Lower leg skin (tissue), 4 donors: ENCODE measurements at regions not wholly inside any gene's neighbourhood (a gene's known extent, or its start where the extent isn't known, plus 50 kb on each side); places are given as distances from the start of the nearest gene placed in this dataset.

Experiments
- DNase-seq, 2 donors: peaks; one replicate each; pipeline ENCODE4 v3.0.0-alpha.2; 2019; ENCODE audit warnings: low spot score in 2 of 2
- H3K4me3 ChIP-seq: fragments of 200-600 bp; sonication (generic); 2 replicates; pipeline ENCODE4 v1.5.1; 2017; ENCODE audit warnings: mild to moderate bottlenecking, low read depth; ENCODE audit not compliant: poor library complexity, severe bottlenecking
- POLR2A ChIP-seq, 2 donors: fragments of 450-650 bp; IDR thresholded peaks; one replicate each; pipeline ENCODE4 v1.6.1; 2016 to 2017; ENCODE audit warnings: antibody characterized with exemption in 2 of 2, mild to moderate bottlenecking in 1 of 2, moderate library complexity in 1 of 2
- WGBS, 2 donors: methylation state at CpG; one replicate each; pipeline ENCODE4 v1.1.5; 2018; 5-methylcytosine and 5-hydroxymethylcytosine counted together
- intact Hi-C: fragments of 100-400 bp; cut with DNase I; formaldehyde crosslinking; loops from one replicate; pipeline ENCODE4 v1.15.0; 2023; ENCODE audit warnings: low total_unique reads
- TF ChIP-seq, protein P1 (sequence below), 3 donors: fragments of 450-650 bp; IDR thresholded peaks; one replicate each; pipeline ENCODE4 v1.5.1; 2016; ENCODE audit warnings: antibody characterized with exemption in 3 of 3, mild to moderate bottlenecking in 3 of 3, moderate library complexity in 2 of 3

DNA sequence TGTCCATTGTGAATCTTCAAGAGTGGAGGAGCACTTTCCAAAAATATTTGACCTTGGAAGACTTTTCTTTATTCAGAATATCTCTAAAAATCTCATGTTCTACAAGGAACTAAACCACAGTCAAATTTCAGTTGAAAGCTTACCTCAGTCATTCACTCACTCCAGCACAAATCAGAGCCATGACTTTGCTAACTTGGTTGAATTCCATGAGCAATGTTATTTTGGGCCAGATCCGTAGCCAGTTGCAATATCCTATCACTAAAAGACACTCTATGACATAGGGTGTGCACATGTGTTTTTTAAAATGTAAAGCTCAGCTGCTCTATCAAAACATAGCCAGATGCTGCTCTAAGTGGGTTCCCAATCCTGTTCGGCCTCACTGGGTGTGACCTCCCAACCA, 156.1 kb upstream of the ANKRD55 start:
- TF ChIP-seq POLR2A (IDR thresholded peaks at IDR 0.05): no peak
- TF ChIP-seq, protein P1, sequence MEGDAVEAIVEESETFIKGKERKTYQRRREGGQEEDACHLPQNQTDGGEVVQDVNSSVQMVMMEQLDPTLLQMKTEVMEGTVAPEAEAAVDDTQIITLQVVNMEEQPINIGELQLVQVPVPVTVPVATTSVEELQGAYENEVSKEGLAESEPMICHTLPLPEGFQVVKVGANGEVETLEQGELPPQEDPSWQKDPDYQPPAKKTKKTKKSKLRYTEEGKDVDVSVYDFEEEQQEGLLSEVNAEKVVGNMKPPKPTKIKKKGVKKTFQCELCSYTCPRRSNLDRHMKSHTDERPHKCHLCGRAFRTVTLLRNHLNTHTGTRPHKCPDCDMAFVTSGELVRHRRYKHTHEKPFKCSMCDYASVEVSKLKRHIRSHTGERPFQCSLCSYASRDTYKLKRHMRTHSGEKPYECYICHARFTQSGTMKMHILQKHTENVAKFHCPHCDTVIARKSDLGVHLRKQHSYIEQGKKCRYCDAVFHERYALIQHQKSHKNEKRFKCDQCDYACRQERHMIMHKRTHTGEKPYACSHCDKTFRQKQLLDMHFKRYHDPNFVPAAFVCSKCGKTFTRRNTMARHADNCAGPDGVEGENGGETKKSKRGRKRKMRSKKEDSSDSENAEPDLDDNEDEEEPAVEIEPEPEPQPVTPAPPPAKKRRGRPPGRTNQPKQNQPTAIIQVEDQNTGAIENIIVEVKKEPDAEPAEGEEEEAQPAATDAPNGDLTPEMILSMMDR (IDR thresholded peaks at IDR 0.05): no peak
- no peak for DNase-seq
- no peak overlapping the region for H3K4me3 ChIP-seq
- intact Hi-C loops: no loop called here
- WGBS, 2 donors: 84 to 86% methylated on average over 2 of the region's 2 CpGs

DNA sequence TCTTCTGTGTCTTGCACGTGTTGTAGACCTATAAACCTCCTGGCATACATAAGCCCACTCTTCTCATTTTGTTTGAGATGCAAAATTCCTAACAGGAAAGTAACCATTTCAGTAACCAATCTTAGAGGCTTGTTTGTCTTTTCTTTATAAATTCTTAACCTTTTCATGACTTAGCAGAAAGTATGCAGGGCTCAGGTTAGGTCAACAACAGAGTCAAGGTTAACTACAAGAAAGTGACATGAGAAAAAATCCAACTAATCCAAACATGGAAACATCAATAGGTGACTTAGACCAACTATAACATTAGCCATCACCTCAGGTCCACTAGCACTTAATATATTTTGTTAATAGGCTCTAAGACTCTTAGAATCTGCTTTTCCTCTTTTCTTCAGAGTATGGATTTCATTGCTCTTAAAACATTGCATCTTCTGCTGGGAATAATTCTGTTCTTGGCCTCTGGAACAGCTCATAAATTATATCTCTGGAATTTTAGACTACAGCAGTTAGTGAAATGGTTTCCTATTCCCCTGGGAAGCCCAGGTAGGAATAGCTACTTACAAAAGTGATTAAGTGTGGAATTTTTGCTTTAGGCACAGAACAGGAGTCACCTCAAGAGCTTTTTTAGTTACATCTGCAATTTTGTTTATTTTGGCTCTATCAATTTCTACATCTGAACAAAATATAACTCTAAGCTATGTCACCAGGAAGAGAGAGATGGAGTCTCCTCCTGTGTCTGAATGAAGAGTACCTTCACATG, 155.3 kb upstream of the ANKRD55 start:
- no peak overlapping the region for H3K4me3 ChIP-seq
- TF ChIP-seq, protein P1 (IDR thresholded peaks at IDR 0.05): no peak
- no peak for DNase-seq
- intact Hi-C loops: no loop called here
- 97% methylated on average over 1 of the region's 1 CpG for WGBS, 2 donors

DNA sequence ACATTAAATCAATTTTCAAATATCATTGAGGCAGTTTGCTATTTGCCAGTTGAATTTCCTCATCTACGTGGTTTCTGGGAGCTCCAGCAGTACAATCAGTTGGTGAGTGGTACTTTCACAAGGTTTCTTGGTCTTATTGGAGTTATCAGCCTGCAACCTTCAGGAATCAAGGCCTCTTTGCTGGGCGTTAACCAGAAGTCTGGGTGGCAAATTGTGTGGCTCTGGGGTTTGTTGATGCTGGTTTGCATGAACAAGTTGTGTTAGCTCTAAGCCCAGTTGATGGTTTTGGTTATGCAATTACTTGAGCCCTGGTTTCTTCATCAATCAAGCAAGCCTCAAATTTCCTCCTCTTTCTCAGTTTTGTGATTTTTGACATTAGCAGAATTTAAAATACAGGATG, 152.9 kb upstream of the ANKRD55 start:
- H3K4me3 ChIP-seq: no peak overlapping the region
- intact Hi-C loops: no loop called here
- WGBS, 2 donors: 79 to 80% methylated on average over 2 of the region's 2 CpGs
- no peak for DNase-seq
- TF ChIP-seq, protein P1 (IDR thresholded peaks at IDR 0.05): no peak
- no peak for TF ChIP-seq POLR2A (IDR thresholded peaks at IDR 0.05)

DNA sequence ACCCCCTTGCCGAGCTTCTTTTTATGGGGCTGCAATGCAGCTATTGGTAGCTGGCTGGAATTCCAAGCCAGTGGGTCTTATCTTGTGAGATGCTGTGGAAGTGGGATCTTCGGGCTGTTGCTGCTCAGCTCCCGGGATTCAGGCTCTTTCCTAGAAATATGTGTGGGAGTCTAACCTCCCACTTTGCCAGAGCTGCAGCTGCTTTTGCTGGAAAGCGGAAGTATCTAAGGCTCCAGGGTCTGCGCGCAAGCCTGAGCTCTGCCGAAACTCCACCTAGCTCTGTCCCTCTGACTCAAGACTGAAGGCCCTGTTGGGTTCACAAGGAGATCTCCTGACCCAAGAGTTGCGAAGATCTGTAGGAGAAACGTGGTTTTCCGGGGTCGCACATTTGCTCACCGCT, 151.1 kb upstream of the ANKRD55 start:
- 88 to 89% methylated on average over 12 of the region's 12 CpGs for WGBS, 2 donors
- no peak for TF ChIP-seq POLR2A (IDR thresholded peaks at IDR 0.05)
- TF ChIP-seq, protein P1 (IDR thresholded peaks at IDR 0.05): no peak
- H3K4me3 ChIP-seq: no peak overlapping the region
- DNase-seq: no peak
- intact Hi-C loops: no loop called here

DNA sequence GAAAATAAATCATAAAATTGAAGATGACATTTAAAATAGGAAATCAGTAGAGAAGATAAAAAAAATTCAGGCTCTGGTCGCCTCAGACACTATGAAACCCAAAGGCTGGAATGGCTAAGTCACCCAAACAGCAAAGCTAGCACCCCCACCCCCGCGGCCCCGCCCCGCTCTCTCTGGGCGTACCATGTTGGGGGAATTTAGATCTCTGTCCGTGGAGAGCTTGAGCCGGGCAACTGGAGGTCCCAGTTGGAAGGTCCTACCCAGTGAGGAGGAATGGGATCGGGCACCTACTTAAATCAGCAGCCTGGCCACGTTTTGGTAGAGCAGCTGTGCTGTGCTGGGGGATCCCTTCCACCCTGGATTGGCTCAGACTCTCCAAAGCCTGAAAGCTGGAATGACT, 150.6 kb upstream of the ANKRD55 start:
- intact Hi-C loops: no loop called here
- DNase-seq: no peak
- WGBS, 2 donors: 90 to 96% methylated on average over 10 of the region's 10 CpGs

More for the DNA sequence above, 150.6 kb upstream of the ANKRD55 start:
- TF ChIP-seq, protein P1 (IDR thresholded peaks at IDR 0.05): no peak
- no peak for TF ChIP-seq POLR2A (IDR thresholded peaks at IDR 0.05)
- H3K4me3 ChIP-seq: no peak overlapping the region
